BJ (cell line): ENCODE measurements at regions not wholly inside any gene's neighbourhood (a gene's known extent, or its start where the extent isn't known, plus 50 kb on each side); places are given as distances from the start of the nearest gene placed in this dataset.
A peak's percentile ranks its signal among the peaks of the same experiment; 100 is the strongest.

ENCODE experiments used
- CTCF ChIA-PET: fragments of 350-600 bp; formaldehyde crosslinking; extraction: SDS; loops from one replicate; lab custom pipeline; 2021; ENCODE audit warnings: antibody characterized with exemption, inconsistent platforms; lab: Yijun Ruan, JAX
- POLR2A ChIA-PET: fragments of 300-600 bp; sonication (Branson Sonifier 250); formaldehyde crosslinking; extraction: SDS; loops from one replicate; lab custom pipeline; 2021; ENCODE audit warnings: antibody characterized with exemption; lab: Charles Lee
- DNase-seq: peaks from one replicate; pipeline ENCODE4 v3.0.0-alpha.2; 2011; ENCODE audit warnings: low read depth
- H3K27me3 ChIP-seq: 2 replicates; pipeline ENCODE4 v1.6.0; 2011; ENCODE audit warnings: low read length; ENCODE audit not compliant: control insufficient read depth, insufficient read depth
- H3K36me3 ChIP-seq: 2 replicates; pipeline ENCODE4 v1.5.1; 2011; ENCODE audit warnings: low read length; ENCODE audit not compliant: control insufficient read depth, insufficient read depth
- H3K4me3 ChIP-seq: 2 replicates; pipeline ENCODE4 v1.5.1; 2011; ENCODE audit warnings: low read depth, mild to moderate bottlenecking, control low read depth, low read length
- CTCF ChIP-seq: IDR thresholded peaks from 2 replicates; pipeline ENCODE4 v1.5.1; 2011; ENCODE audit warnings: low read depth, mild to moderate bottlenecking, control low read depth, inconsistent platforms, low read length, moderate library complexity; ENCODE audit not compliant: insufficient read depth

GRCh38 chr12:89247541-89247942 lies 104.8 kb downstream of the DUSP6 start:
- POLR2A ChIA-PET = no interaction called here
- Histone ChIP-seq H3K27me3 (no peaks in the 10 kb centered on the region), H3K36me3 (no peaks in the 10 kb centered on the region), H3K4me3 (no peak overlapping the region)
- CTCF ChIA-PET = interaction anchor here (0.9 to 1.4 kb wide), 2 partner anchors 131 to 214 kb away, joined by 3 to 4 read pairs; no protein-coding TSS in a partner anchor
- DNase-seq = peak; percentile 41
- TF ChIP-seq CTCF = no peak

DNA sequence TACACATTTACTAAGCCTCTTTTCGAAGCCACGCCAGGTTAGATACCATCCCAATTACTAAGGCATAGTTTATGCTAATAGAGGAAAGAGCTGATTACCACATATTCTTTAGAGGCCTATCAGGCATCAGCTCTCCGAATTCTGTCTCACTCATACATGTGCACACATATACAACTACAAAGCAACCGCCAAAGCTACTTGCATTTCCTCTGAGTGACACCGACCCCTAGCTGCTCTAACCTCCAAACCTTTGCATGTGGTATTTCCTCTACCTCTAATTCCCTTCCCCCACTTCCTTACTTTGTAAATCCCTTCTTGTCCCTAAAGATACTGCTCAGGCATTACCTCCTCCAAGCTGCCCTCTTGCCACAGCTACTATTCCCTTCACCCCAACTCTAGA lies 107.2 kb downstream of the DUSP6 start:
- Histone ChIP-seq H3K36me3 (no peaks in the 10 kb centered on the region), H3K27me3 (no peaks in the 10 kb centered on the region), H3K4me3 (no peak overlapping the region)
- DNase-seq = no peak
- TF ChIP-seq CTCF = no peak
- ChIA-PET POLR2A (no interaction called here), CTCF (interaction anchor here (0.7 to 1.5 kb wide), 4 partner anchors 14 to 217 kb away, joined by 3 to 4 read pairs (median 3); no protein-coding TSS in a partner anchor)

DNA sequence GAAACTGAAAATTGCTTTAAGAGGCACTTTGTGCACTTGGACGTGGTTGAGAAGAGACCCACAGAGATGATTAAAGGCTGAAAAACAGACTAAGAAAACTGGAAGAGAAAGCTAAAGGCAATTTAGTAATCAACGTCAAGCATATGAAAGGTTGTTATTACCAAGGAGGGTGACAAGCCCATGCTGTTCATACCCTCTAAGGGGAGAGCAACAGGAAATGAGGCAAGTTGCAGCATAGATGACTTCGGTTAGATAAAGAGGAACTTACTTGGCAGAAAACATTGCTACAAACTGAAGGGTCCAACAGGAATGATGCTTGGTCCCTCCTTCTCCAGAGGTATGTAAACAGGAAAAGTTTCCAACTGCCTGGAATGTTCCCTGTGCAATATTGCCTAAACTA lies 107.8 kb downstream of the DUSP6 start:
- no peak for DNase-seq
- TF ChIP-seq CTCF = no peak
- Histone ChIP-seq H3K36me3 (no peaks in the 10 kb centered on the region), H3K27me3 (no peaks in the 10 kb centered on the region), H3K4me3 (no peak overlapping the region)
- POLR2A ChIA-PET = no interaction called here
- CTCF ChIA-PET = interaction anchor here (0.7 to 1.3 kb wide), 4 partner anchors 13 to 193 kb away, joined by 3 to 5 read pairs (median 4); no protein-coding TSS in a partner anchor

- TF ChIP-seq CTCF = no peak
- Histone ChIP-seq H3K27me3 (no peaks in the 10 kb centered on the region), H3K4me3 (no peak overlapping the region), H3K36me3 (no peaks in the 10 kb centered on the region)
- DNase-seq = no peak
- POLR2A ChIA-PET = no interaction called here
- CTCF ChIA-PET = interaction anchor here (0.7 to 1.3 kb wide), 3 partner anchors 104 to 193 kb away, joined by 3 to 5 read pairs (median 4); no protein-coding TSS in a partner anchor
Measured at GRCh38 chr12:89243771-89244170, 108.5 kb downstream of the DUSP6 start.

- ChIA-PET POLR2A (no interaction called here), CTCF (no interaction called here)
Measured at GRCh38 chr12:89239534-89239933, 112.8 kb downstream of the DUSP6 start.

More at GRCh38 chr12:89239534-89239933, 112.8 kb downstream of the DUSP6 start:
- Histone ChIP-seq H3K4me3 (no peak overlapping the region), H3K27me3 (no peaks in the 10 kb centered on the region), H3K36me3 (no peaks in the 10 kb centered on the region)
- no peak for TF ChIP-seq CTCF
- no peak for DNase-seq
